C1 segment of cervical spinal cord (tissue), 14 donors: ENCODE measurements at regions not wholly inside any gene's neighbourhood (a gene's known extent, or its start where the extent isn't known, plus 50 kb on each side); places are given as distances from the start of the nearest gene placed in this dataset.
"Not testable (repeated sequence)": the region's sequence is repeated elsewhere in the genome, so short reads cannot be mapped to it uniquely, and the experiment has no call there.

Experiments
- DNase-seq, 14 donors: peaks; one replicate each; lab custom pipeline; 2025; lab: John Stamatoyannopoulos, UW

- no peak for DNase-seq
These were observed 51.0 kb upstream of the LIFR start for GRCh38 chr5:38607396-38607795.

GRCh38 chr5:38607930-38608564 lies 51.6 kb upstream of the LIFR start:
- DNase-seq = no peak

GRCh38 chr5:38608874-38609273 lies 52.4 kb upstream of the LIFR start:
- no peak for DNase-seq

GRCh38 chr5:38612851-38613250 lies 56.4 kb upstream of the LIFR start:
- no peak for DNase-seq

GRCh38 chr5:38613490-38613889 lies 57.0 kb upstream of the LIFR start:
- no peak for DNase-seq

GRCh38 chr5:38613992-38614836 lies 57.8 kb upstream of the LIFR start:
- DNase-seq = no peak

- DNase-seq = no peak
These were observed 58.6 kb upstream of the LIFR start for GRCh38 chr5:38615042-38615441.

GRCh38 chr5:38615981-38616451 lies 59.6 kb upstream of the LIFR start:
- DNase-seq = no peak

GRCh38 chr5:38618154-38618553 lies 61.7 kb upstream of the LIFR start:
- no peak for DNase-seq

GRCh38 chr5:38621331-38621730 lies 64.9 kb upstream of the LIFR start:
- no peak for DNase-seq

GRCh38 chr5:38621840-38622437 lies 65.5 kb upstream of the LIFR start:
- no peak for DNase-seq

- no peak for DNase-seq
These were observed 66.3 kb upstream of the LIFR start for GRCh38 chr5:38622723-38623129.

GRCh38 chr5:38624541-38624940 lies 68.1 kb upstream of the LIFR start:
- not testable (repeated sequence) for DNase-seq

GRCh38 chr5:38631376-38631775 lies 74.9 kb upstream of the LIFR start:
- DNase-seq = not testable (repeated sequence)

GRCh38 chr5:38634568-38635369 lies 78.3 kb upstream of the LIFR start:
- DNase-seq = no peak

- no peak for DNase-seq
These were observed 80.2 kb upstream of the LIFR start for GRCh38 chr5:38636626-38637025.

- no peak for DNase-seq
These were observed 82.2 kb upstream of the LIFR start for GRCh38 chr5:38638656-38639055.

- no peak for DNase-seq
These were observed 83.2 kb upstream of the LIFR start for GRCh38 chr5:38639377-38640358.

- peak in 3 of 14 donors; percentile 7 to 68 (median 9) for DNase-seq
These were observed 84.6 kb upstream of the LIFR start for GRCh38 chr5:38641003-38641402.

GRCh38 chr5:38642189-38642911 lies 85.9 kb upstream of the LIFR start:
- DNase-seq = peak in 2 of 14 donors; percentile 10 to 11
